DMS153 treated with DMSO at 0.1 percent for 48 hours (cell line): ENCODE measurements at regions not wholly inside any gene's neighbourhood (a gene's known extent, or its start where the extent isn't known, plus 50 kb on each side); places are given as distances from the start of the nearest gene placed in this dataset.
"Not testable (repeated sequence)": the region's sequence is repeated elsewhere in the genome, so short reads cannot be mapped to it uniquely, and the experiment has no call there.

ENCODE experiments used
- DNase-seq: peaks from one replicate; lab custom pipeline; 2025; ENCODE audit not compliant: unreplicated experiment; lab: John Stamatoyannopoulos, UW

DNA sequence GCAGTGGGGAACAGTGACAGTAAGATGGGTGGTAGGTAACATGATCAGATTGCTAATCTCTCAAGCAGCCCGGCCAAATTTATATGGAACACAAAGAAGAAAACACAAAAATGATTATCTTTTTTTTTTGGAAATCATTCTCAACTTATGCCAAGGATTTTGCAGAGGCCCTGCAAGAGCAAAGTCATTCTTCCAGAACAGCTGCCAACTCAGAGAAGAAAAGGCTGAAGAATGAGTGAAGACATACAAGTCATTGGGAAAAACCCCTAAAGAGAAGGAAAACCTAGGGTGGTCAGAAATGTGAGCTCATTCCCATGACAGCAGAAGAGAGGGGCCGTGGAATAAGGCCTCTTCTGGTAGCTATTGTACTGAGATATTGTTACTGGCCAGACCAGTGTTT, 246.7 kb downstream of the SHOX2 start:
- no peak for DNase-seq

DNA sequence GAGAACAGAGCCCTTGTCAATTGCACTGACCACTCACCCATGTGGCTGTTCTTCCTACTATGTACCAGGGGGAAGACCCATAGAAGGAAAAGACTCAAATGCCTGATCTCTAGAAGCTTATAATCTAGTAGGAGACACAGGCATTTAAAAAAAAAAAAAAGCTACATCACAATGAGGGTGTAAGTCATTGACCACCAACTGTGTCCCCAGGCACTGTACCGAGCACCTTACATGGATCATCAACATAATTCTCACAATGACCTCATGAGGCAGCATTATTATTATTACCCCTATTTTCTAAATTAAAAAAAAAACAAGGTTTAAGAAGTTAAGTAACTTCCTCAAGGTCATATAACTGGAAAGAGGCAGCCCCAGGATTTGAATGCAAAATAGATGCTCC, 247.4 kb downstream of the SHOX2 start:
- no peak for DNase-seq

DNA sequence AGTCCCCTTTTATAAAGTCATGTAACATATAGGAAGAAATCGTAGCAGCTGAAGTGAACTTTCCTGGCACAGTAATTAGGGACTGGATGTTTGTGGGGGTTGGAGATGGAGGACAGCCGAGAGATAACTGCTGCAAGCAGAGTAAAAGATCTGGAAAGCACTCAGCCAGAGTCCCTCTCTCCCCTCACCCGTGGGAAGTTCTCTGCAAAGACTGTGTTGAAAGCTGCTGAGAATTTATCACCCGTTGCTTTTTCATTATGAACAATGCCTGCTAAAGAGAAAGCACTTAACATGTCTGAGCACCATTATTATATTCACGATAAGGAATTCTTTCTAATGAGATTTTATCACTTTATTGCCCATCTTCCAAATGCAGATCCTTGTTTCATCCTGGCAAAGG, 248.8 kb downstream of the SHOX2 start:
- no peak for DNase-seq

DNA sequence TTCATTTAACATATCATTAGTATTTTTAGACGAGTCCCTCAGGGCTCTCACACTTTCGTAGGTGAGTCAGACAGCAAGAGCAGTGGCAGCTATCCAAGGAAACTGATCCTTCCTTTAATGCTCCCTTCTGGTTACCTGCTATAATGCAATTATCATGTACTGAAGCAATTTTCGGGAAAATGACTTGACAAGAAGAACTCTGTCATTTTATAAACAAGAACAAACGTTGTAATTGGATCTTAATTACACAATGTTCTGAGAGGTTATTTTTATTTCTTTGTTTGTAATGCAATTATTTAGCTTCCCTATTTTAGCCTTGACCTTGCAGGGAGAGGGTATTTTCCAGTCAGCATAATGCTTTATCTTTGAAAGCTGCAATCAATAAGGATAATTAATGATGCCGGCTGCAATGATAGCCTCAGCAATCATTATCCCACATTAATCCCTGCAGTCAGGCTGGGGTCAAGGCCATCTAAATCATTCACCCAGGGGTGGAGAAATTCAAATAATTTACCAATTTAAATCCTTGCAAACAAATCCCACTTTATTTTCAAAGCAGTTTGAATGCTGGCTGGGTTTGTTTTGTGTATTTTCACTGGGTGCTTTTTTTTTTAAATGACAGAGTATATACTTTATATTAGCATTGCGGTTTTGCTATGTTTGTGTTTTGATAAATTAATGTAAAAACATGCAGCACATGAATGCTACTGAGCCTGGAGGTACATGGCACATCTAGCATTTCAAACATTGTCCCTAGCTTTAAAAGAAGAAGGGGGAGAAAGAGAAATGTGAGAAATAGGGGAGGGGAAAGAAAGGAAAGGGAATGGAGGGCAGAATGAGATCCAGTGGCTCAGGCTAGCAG, 249.9 kb downstream of the SHOX2 start:
- DNase-seq, result peak; percentile 63

DNA sequence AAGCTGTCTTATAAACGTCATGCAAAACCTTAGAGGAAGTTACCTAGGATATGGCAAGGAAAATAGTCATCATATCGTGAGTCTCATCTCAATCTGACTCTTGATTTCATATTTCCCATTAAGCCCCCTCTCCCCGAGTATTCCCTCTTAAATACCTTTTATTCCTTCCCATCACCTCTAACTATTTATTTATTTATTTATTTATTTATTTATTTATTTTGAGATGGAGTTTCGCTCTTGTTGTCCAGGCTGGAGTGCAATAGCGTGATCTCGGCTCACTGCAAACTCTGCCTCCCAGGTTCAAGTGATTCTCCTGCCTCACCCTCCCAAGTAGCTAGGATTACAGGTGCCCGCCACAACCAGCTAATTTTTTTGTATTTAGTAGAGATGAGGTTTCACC, 260.4 kb downstream of the SHOX2 start:
- DNase-seq, result not testable (repeated sequence)

DNA sequence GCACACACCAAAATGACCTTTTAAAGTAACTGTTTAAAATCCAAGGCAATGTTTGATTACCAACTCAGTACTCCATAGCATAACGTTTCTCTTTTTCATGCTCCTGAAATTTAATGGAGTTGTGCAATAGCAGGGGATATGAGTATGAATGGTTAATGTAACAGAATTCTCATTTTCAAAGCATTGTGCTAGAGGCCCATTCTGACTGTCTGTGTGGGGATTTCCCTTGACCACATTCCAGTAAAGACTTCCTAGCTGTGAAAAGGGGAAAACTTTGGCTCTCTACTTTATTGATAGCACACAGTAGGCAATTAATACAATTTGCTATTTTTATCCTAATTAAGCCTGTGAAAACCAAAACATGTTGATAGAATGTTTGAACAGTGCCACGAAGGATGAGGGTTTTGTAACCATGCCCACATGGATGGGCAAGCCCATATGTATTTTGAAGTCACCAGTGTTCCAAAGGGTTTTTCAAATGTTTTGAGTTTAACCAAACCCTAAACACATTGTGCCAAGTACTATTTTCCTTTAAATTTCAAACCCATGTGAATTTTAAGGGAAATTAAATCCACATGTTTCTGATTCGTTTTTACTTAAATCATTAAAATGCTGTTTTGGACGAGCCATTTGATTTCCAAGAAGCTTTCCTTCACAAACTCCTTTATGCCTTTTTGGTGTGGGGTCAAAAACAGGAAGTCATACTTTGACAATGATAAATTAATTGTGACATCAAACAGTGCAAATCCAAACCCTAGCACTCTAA, 261.2 kb downstream of the SHOX2 start:
- no peak for DNase-seq

DNA sequence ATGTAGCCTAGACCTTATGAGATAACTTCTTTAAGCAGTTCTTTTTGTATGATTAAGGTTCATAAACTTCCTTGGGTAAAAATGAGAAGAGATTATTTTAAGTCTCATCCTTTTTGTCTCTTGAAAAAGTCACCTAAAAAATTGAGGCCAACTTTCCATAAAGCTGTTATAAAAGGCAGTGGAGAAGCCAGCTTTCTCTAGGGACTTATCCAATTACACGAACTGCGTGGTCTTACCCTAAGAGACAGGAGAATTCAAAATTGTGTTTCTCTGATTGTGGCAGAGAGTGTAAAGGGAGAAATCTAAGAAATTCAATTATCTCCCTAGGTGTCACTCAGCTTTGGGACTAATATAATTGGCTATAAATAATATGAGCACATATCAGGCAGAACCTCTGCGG, 262.0 kb downstream of the SHOX2 start:
- DNase-seq, result no peak

DNA sequence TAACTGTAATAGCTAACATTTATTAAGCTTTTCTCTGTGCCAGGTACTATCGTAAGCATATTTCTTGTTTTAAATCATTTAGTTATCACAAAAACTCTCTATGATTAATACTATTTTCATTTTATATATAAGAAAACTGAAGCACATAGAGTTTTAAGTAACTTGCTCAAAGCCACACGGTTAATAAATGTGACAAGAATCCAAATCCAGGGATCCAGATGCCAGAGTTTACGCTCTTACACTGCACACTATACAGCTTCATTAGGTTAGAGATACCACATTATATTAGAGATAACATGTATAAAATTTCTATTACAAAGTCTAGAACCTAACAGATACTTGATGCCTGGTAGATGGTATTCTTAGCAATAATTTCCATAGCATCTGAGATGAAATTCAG, 265.2 kb downstream of the SHOX2 start:
- DNase-seq, result no peak

DNA sequence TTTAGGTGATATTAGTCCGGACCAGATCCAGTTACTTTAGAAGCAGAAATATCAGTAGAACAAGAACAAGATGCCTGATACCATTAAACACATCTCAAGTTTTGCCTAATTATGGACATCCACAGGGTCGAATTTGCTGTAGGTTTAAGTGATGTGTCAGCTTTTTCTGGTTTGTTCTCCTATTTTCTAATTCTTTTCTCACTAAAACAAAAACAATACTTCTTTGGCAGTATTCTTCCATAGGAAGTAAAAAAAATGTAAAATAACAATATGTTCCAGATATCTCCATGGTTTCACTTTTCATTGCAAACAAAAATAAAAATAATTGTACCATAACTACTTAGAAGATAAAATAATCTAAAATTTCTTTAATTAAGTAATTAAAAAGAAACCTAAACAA, 265.7 kb downstream of the SHOX2 start:
- no peak for DNase-seq

DNA sequence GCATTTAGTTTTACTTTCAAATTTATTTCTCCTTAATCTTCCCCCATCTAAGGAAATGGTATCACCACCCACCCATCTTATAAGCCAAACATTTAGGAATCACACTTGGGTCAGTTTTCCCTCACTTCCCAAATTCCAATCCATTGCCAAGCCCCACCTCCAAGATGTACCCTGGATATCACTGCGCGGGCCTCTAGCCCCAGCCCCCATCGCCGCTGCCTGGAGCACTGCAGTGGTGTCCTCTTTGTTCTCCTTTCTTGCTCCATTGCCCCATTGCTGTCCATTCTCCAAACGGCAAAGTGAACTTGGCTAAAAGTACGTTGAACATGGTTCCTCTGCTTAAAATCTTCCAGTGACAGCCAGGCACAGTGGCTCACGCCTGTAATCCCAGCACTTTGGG, 267.8 kb downstream of the SHOX2 start:
- DNase-seq, result no peak

DNA sequence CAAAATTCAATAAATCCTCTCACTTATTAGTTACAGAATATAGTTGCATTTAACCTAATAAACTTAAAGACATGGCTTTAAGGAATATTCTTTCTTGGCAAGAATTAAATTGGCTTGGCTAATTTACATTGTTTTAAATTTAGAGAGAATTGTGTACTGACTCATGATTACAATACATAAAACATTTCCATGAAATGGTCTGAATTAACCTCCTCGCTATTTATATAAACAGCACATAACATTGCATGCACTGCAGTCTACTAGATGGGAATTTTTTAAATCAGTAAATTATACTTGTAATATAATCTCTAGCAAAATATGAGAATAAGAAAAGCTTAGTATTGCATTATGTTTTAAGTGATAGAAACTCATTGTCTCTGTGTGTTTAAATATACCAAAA, 268.9 kb downstream of the SHOX2 start:
- DNase-seq, result no peak

DNA sequence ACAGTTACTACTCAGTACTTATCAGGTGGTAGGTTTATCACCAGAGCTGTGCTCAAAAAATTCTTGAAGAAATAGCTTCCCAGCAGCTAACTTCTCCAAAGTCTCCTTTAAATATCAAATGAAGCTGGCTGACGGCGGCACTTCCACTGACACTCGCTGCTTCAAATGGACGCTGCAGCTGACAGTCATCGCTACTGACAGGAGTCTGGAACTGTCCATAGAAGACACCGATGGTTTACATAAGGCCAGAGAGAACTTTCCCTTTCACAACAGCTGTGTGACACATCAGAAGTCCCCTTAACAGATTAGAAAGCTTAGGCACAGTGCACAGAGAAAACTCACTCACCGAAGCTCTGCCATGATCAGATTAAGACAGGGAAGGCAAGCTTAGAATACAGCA, 270.2 kb downstream of the SHOX2 start:
- no peak for DNase-seq

DNA sequence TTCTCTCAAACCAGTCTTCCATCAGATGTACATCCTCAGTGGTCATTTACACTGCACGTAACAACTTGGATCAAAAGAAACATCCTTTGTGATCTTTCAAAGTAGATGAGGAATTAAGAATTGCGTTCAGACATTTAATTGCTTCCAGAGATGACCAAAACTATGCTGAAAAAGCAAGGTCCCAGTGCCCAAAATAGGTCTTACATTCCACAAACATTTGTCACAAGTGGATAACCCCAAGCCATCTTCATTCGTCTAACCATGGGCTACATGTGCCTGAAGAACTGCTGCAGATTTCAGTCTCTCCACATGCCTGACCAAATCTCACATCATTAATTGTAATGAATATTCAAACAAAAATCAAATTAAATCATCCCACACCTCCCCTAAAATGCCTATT, 273.6 kb downstream of the SHOX2 start:
- no peak for DNase-seq

DNA sequence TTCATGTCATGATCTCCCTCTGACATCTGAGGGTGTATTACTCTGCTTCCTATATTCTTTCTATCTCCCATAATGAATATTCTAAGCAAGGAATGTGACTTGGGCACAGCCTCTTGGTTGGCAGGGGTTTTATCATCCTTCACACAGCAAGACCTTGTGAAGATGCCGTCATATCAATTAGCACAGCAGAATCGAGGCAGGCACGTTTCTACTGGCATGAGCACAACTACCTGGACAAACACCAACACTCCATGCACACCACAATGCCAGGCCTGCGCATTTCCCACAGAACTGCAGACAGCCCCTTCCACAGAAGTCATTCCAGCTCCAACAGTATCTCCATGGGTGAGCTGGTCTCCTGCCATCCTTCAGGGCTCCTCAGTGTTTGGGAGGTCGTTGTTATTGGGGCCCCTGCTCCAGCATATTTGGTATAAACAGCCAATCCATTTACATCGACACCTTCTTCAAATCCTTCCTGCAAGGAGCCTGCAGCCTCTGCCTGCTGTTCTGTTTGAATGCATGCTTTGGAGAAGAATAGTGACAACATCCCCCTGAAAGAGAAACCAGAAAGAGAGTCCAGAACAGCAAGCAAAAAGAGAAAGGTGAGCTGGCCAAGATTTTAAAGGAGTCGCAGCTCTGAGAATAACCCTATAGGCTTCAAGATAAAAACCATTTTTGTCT, 275.5 kb downstream of the SHOX2 start:
- no peak for DNase-seq

DNA sequence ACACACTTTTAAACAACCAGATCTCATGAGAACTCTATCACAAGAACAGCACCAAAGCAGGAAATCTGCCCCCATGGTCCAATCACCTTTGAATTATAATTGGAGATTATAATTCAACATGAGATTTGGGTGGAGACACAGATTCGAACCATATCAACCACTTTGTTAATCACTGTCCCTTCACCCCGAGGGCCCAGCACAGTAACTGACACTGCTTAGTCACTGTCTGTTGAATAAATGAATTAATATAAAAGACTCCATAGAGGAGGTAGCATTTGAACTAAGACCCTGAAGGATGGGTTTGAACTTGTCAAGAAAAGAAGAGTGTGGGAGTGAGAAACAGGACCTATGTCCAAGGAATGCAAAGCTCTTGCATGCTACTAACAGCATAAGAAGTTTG, 276.4 kb downstream of the SHOX2 start:
- DNase-seq, result no peak

DNA sequence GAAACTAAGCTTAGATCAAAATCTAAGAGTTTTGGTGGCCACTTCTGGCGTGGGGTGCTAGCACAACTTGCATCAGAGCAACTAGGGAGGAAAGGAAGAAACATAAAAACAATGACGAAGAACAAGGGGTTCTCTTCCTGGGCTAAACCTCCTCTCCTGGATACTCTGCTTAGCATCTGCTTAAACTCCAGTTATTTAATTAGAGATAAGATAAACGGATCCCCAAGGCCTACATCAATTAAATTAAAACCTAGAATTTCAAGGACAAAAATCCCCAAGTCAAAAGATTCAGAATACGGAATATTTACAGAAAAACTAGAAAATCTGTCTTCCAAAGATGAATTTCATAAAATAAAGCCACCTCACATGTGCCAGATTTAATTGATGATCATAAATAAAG, 281.9 kb downstream of the SHOX2 start:
- DNase-seq, result no peak

DNA sequence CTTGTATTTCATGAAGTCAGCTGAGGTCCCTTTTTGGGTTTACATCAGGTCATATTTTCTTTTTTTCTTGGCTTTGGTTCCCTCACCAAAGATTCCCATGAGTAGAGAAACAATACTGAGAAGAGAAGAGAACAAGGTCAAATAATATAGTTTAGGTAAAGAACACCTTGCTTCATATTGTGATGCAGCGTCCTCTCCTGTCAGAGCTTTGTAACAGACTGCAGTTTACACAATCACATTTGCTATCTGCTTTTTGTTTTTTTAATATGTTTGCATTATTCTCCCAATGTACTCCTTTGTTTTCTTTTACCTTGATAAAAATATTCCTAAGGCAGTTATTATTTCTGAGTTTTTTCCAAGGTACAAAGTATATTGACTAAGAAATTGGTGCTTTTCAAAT, 283.2 kb downstream of the SHOX2 start:
- DNase-seq, result no peak

DNA sequence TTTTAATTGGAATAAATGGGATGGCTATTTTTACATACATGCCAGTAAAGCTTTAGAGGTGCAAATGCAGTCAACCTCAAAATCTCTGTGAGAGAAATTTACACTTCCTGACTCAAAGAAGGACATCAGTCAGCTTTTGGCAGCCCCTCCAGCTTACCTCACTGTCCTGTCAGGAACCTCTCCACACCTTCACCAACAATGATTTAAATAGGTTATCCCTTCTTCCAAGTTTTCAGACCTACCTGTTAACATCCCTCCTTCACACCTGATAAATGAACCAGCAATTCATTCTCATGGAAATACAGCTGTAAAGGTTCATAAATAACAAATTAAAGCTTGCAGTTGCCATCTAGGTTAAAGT, 286.1 kb downstream of the SHOX2 start:
- no peak for DNase-seq

DNA sequence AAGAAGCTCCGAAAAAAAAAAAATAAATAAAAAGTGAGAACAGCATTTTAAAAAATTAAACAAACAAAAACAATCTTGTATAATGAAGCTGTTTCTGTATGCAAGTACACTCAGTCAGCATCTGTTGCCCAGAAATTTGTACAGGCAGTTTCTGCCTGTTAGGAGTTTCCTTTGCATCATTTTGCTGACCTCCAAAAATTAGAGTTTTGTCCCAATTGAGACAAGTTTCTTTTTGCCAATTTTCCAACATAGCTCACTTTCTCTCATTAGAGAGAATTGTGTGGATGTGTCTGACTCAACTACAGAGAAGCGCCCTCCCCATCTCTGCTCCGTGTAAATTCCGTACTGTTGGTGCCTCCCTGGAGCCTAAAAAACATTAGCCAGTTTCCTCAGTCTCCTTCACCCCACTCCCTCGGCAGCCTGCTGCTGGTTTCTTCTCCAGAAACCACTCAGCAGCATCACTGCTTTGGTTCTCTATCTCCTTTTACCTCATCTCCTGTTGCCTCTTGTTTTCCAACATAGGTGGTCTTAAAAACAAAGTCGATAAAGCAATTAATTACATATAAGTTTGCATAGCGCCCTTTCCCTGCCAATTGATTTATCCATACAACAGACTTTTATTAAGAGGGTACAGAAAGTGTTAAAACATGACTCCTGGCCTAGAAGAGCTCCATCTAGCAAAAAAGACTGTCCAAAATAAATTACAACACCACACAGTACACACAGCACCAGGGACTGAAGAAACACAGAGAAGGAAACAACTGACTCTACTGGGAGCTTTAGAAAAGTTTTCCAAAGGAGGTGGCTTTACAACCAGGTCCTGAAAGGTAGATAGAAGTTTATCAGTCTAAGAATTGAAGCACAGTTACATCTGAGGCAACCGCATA, 286.7 kb downstream of the SHOX2 start:
- DNase-seq, result no peak

DNA sequence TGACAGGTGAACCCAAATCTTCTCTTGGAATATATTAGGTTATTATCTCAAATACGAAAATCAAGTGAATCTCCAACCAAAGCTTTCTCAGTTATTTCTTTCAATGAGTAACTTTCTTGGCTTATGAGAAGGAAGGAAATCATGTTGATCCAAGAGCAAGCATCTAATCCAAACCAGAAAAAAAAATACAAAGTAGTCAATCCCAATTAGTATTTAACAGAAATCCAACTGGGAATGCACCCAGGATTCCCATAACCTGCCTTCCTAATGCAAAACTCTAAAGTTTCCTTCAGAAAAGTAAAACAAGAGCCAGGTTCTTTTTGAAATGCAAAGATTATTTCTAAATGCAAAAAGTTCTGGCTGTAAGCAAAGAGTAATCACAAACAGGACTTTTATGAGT, 289.3 kb downstream of the SHOX2 start:
- no peak for DNase-seq

DNA sequence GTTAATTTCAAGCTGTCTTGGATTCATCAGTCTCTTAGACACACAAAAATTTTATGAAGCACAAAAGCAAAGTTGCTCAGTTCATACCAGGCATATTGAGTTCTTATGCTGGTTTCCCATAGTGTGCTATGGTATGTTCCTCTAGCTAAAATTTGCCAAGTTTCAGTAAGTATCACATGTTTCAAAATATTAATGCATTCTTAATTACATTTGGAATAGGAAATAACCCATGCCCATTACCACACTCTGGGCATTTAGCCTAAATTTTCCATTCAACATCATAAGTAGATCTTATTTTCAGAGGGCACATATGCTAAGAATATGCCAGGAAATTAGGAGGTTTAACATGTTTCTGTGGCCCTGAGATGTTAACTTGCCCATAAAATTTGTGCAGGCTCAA, 289.9 kb downstream of the SHOX2 start:
- no peak for DNase-seq
